BE2C (cell line): ENCODE measurements at regions not wholly inside any gene's neighbourhood (a gene's known extent, or its start where the extent isn't known, plus 50 kb on each side); places are given as distances from the start of the nearest gene placed in this dataset.

Experiments used
- DNase-seq: peaks from one replicate; pipeline ENCODE4 v3.0.0-alpha.2; 2020
- H3K27me3 ChIP-seq: fragments of 250-450 bp; sonication (Bioruptor Pico); 2 replicates; pipeline ENCODE4 v1.5.1; 2020; ENCODE audit warnings: mild to moderate bottlenecking
- H3K36me3 ChIP-seq: fragments of 250-450 bp; sonication (Bioruptor Pico); 2 replicates; pipeline ENCODE4 v1.5.1; 2020; ENCODE audit warnings: mild to moderate bottlenecking
- H3K4me1 ChIP-seq: fragments of 250-450 bp; sonication (Bioruptor Pico); 2 replicates; pipeline ENCODE4 v1.5.1; 2020
- H3K4me3 ChIP-seq: 2 replicates; pipeline ENCODE4 v1.5.1; 2011; ENCODE audit warnings: low read depth, low read length
- H3K9me3 ChIP-seq: fragments of 250-450 bp; sonication (Bioruptor Pico); 2 replicates; pipeline ENCODE4 v1.5.1; 2020
- TF ChIP-seq, protein P1 (sequence below): IDR thresholded peaks from 2 replicates; pipeline ENCODE4 v1.5.1; 2012; ENCODE audit warnings: mild to moderate bottlenecking, low read depth, low read length

- Histone ChIP-seq H3K4me3 (no peak overlapping the region), H3K4me1 (no peaks in the 10 kb centered on the region), H3K27me3 (no peaks in the 10 kb centered on the region), H3K36me3 (no peaks in the 10 kb centered on the region), H3K9me3 (no peaks in the 10 kb centered on the region)
- TF ChIP-seq, protein P1, sequence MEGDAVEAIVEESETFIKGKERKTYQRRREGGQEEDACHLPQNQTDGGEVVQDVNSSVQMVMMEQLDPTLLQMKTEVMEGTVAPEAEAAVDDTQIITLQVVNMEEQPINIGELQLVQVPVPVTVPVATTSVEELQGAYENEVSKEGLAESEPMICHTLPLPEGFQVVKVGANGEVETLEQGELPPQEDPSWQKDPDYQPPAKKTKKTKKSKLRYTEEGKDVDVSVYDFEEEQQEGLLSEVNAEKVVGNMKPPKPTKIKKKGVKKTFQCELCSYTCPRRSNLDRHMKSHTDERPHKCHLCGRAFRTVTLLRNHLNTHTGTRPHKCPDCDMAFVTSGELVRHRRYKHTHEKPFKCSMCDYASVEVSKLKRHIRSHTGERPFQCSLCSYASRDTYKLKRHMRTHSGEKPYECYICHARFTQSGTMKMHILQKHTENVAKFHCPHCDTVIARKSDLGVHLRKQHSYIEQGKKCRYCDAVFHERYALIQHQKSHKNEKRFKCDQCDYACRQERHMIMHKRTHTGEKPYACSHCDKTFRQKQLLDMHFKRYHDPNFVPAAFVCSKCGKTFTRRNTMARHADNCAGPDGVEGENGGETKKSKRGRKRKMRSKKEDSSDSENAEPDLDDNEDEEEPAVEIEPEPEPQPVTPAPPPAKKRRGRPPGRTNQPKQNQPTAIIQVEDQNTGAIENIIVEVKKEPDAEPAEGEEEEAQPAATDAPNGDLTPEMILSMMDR, result peak; percentile 77
- DNase-seq, result peak; percentile 68
Observed at GRCh38 chr1:82775406-82776000, 974.8 kb downstream of the ADGRL2 start.

DNA sequence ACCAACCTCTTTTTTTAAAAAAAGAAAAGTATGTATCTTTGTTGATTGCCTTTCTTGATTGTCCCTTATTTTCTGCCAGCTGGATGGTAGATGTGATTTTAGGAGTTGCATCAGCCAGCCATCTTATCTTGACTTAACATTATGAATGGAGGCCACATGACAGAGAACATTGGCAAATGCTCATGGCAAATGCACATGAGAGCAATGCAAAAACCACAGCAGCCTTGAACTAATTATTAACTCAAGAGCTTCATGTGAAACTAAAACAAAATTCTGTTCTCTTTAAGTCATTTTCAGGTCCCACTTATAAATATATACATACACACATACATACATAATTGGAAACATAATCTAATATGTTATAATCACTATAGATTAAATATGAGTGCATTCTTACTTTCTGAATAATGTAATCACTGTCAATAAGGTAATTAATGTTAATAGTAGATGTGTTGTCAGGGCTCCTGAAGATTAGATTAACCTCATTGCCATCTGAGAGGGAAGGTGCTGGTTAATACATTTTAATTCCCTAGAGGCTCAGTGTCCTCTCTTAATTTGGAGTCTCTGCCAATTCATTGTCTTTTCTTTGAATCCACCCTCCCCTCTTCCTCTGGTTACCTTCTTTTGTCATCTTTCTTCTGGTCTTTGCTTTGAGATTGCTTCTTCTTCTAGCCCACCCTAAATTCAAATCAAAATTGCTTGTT, 962.2 kb downstream of the ADGRL2 start:
- no peaks in the 10 kb centered on the region for H3K9me3 ChIP-seq
- DNase-seq, result no peak
- H3K4me3 ChIP-seq, result no peak overlapping the region
- no peaks in the 10 kb centered on the region for H3K27me3 ChIP-seq
- TF ChIP-seq, protein P1, result no peak
- H3K36me3 ChIP-seq, result no peaks in the 10 kb centered on the region
- no peaks in the 10 kb centered on the region for H3K4me1 ChIP-seq

- no peaks in the 10 kb centered on the region for H3K9me3 ChIP-seq
- TF ChIP-seq, protein P1, result peak; percentile 10; the same call in 1 of the 2 replicates
- no peaks in the 10 kb centered on the region for H3K36me3 ChIP-seq
- DNase-seq, result no peak
- H3K4me3 ChIP-seq, result no peak overlapping the region
- H3K27me3 ChIP-seq, result no peaks in the 10 kb centered on the region
- no peaks in the 10 kb centered on the region for H3K4me1 ChIP-seq
Observed at GRCh38 chr1:82759035-82759434, 958.3 kb downstream of the ADGRL2 start.

DNA sequence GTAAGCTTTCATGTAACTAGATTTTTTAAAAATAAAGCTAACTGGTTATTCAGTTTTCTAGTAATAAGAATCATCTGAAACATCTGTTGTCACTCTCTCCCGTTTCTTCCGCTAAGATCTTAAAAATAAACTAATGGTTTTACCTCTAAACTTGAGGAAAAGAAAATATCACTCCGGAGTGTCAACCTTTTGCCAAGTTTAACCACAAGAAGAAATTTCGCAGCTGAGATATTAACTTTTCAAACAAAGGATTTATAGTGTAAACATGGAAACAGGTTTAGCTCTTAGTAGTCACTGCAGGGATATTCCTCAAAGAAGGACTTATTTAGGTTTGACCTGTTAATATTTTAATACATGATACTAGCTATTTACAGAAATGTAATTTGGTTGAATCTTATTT, 954.9 kb downstream of the ADGRL2 start:
- no peaks in the 10 kb centered on the region for H3K36me3 ChIP-seq
- no peak for DNase-seq
- H3K4me3 ChIP-seq, result no peak overlapping the region
- H3K9me3 ChIP-seq, result no peaks in the 10 kb centered on the region
- TF ChIP-seq, protein P1, result no peak
- no peaks in the 10 kb centered on the region for H3K27me3 ChIP-seq
- H3K4me1 ChIP-seq, result no peaks in the 10 kb centered on the region

GRCh38 chr1:82755191-82755590, 954.5 kb downstream of the ADGRL2 start:
- no peak for DNase-seq
- Histone ChIP-seq H3K4me1 (no peaks in the 10 kb centered on the region), H3K27me3 (no peaks in the 10 kb centered on the region), H3K4me3 (no peak overlapping the region), H3K9me3 (no peaks in the 10 kb centered on the region), H3K36me3 (no peaks in the 10 kb centered on the region)
- TF ChIP-seq, protein P1, result no peak

DNA sequence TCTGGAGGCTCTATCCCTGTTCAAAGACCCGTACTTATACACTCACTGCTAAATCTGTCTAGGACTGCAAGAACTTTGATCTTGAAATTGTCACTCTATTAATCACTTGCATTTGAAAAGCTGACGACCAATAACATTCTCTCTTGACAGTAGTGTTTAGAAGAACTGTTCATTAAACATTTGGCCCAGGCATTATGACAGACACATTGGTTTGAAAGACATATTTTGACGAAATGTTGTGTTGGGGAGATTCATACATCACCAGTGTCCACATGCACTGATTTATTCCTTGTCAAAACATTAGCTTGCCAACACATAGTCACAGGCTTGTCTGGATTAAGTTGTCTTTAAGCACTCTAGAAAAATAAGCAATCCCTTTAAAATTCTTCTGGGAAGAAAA, 951.3 kb downstream of the ADGRL2 start:
- TF ChIP-seq, protein P1, result no peak
- Histone ChIP-seq H3K4me1 (no peaks in the 10 kb centered on the region), H3K36me3 (no peaks in the 10 kb centered on the region), H3K27me3 (no peaks in the 10 kb centered on the region), H3K9me3 (no peaks in the 10 kb centered on the region), H3K4me3 (no peak overlapping the region)
- DNase-seq, result no peak
